Calu3 (cell line): ENCODE measurements at regions not wholly inside any gene's neighbourhood (a gene's known extent, or its start where the extent isn't known, plus 50 kb on each side); places are given as distances from the start of the nearest gene placed in this dataset.

ENCODE experiments used
- BruUV-seq: library from RNA; stranded (reverse); fragments of 400-500 nt; replicated peaks from 2 replicates; lab custom pipeline; 2021; lab: Mats Ljungman, UMichigan
- CTCF ChIA-PET: fragments of 300-600 bp; sonication (Branson Sonifier 250); formaldehyde crosslinking; loops from one replicate; lab custom pipeline; 2022; ENCODE audit warnings: antibody characterized with exemption; lab: Charles Lee
- DNase-seq: peaks from one replicate; pipeline ENCODE4 v3.0.0; 2022
- H3K27ac Mint-ChIP-seq: one replicate; pipeline ENCODE4 v1.8.0; 2022; ENCODE audit warnings: mixed read lengths; ENCODE audit not compliant: unreplicated experiment
- H3K27me3 Mint-ChIP-seq: one replicate; pipeline ENCODE4 v1.8.0; 2022; ENCODE audit warnings: mixed read lengths; ENCODE audit not compliant: unreplicated experiment
- H3K36me3 Mint-ChIP-seq: one replicate; pipeline ENCODE4 v1.8.0; 2022; ENCODE audit warnings: mild to moderate bottlenecking, moderate library complexity, mixed read lengths; ENCODE audit not compliant: insufficient read depth, unreplicated experiment
- H3K4me1 Mint-ChIP-seq: one replicate; pipeline ENCODE4 v1.8.0; 2022; ENCODE audit warnings: mild to moderate bottlenecking, low read depth, mixed read lengths; ENCODE audit not compliant: unreplicated experiment
- H3K4me3 Mint-ChIP-seq: one replicate; pipeline ENCODE4 v1.8.0; 2022; ENCODE audit warnings: mild to moderate bottlenecking, low read depth, moderate library complexity, mixed read lengths; ENCODE audit not compliant: unreplicated experiment
- H3K9me3 Mint-ChIP-seq: one replicate; pipeline ENCODE4 v1.8.0; 2022; ENCODE audit warnings: low read depth, mixed read lengths; ENCODE audit not compliant: unreplicated experiment
- intact Hi-C: fragments of 100-400 bp; cut with micrococcal nuclease; formaldehyde crosslinking; loops from one replicate; pipeline ENCODE4 v1.10.0; 2022; ENCODE audit not compliant: unreplicated experiment
- TF ChIP-seq, protein P1 (sequence below): fragments of 200-600 bp; IDR thresholded peaks from one replicate; pipeline ENCODE4 v1.8.0; 2022; ENCODE audit warnings: antibody characterized with exemption; ENCODE audit not compliant: unreplicated experiment

DNA sequence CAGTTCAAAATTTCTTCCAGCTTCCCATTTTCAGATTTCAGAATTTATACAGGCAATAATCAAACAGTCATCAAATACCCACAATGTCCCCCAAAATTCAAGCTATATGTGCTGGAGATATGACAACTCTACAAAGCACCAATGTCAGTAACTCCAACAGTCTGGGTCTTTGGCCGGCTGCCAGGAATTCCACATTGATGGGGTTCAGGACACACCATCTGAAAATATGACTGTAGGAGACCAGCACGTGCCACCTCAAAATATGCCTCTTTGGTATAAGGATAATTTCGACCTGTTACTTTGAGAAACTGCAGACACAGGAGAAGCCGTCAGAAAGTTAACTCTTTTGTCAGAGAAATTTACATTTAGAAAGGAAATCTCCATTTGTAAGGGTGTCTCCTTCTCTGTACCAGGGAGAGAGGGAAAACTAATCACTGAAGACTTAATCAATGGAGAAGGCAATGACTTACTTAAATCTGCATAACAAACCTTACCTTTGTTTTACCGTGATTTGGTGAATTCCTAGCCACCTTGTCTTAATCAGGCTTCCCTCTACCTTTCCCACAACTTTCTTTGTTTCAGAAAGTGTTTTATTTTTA is 594.3 kb upstream of the CDH5 start:
- peaks cover 11% of the 10 kb centered on the region for H3K9me3 Mint-ChIP-seq

DNA sequence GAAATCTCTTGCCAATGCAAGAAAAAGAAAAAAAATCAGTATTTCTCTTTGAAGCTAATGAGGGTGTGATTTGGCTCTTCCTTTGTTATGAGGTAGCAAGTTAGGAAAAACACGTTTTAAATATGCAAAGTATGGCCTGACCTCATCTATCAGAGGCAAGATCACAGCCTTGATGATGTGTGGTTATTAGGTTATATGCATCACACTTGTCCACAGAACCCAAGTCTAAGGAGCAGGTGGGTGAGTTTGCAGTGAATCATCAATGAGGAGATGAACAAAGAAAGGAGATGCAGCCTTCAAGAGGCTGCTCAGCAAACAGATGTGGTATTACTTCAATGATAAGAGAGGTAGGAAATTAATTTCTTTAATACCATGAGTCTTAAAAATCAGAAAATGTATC is 594.8 kb upstream of the CDH5 start:
- BruUV-seq, result no TSS peak
- intact Hi-C loops, result no loop called here
- no peaks in the 10 kb centered on the region for H3K36me3 Mint-ChIP-seq
- peaks cover 8% of the 10 kb centered on the region for H3K9me3 Mint-ChIP-seq
- no peak for DNase-seq
- H3K27me3 Mint-ChIP-seq, result peaks cover 16% of the 10 kb centered on the region
- CTCF ChIA-PET, result no interaction called here
- TF ChIP-seq, protein P1, sequence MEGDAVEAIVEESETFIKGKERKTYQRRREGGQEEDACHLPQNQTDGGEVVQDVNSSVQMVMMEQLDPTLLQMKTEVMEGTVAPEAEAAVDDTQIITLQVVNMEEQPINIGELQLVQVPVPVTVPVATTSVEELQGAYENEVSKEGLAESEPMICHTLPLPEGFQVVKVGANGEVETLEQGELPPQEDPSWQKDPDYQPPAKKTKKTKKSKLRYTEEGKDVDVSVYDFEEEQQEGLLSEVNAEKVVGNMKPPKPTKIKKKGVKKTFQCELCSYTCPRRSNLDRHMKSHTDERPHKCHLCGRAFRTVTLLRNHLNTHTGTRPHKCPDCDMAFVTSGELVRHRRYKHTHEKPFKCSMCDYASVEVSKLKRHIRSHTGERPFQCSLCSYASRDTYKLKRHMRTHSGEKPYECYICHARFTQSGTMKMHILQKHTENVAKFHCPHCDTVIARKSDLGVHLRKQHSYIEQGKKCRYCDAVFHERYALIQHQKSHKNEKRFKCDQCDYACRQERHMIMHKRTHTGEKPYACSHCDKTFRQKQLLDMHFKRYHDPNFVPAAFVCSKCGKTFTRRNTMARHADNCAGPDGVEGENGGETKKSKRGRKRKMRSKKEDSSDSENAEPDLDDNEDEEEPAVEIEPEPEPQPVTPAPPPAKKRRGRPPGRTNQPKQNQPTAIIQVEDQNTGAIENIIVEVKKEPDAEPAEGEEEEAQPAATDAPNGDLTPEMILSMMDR, result no peak
- no peak overlapping the region for H3K4me3 Mint-ChIP-seq
- H3K4me1 Mint-ChIP-seq, result no peaks in the 10 kb centered on the region
- H3K27ac Mint-ChIP-seq, result no peak overlapping the region

More for the DNA sequence above, 594.3 kb upstream of the CDH5 start:
- intact Hi-C loops, result no loop called here
- no peak for DNase-seq
- no peak overlapping the region for H3K27ac Mint-ChIP-seq
- CTCF ChIA-PET, result no interaction called here
- no TSS peak for BruUV-seq
- no peaks in the 10 kb centered on the region for H3K4me1 Mint-ChIP-seq
- TF ChIP-seq, protein P1, result no peak
- H3K27me3 Mint-ChIP-seq, result peaks cover 14% of the 10 kb centered on the region
- H3K4me3 Mint-ChIP-seq, result no peak overlapping the region
- H3K36me3 Mint-ChIP-seq, result no peaks in the 10 kb centered on the region

DNA sequence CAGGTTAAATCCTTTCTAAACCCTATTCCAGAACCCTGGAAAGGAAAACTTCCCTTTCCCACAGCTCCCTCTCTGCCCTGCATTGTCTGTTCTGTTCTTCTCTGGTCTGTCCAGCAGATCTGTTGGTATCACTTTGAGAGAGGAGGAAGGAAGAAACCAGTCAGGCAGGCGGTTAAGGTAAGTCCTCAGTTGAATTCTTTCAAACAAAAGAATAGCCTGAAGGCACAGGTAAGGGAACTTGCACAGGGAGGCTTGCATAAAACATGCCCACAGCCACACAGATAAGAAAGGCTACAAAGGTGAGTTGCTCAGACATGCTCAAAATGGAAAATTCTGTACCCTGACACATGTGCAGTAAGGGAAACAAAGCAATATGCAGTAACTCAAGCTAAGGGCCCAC is 595.7 kb upstream of the CDH5 start:
- TF ChIP-seq, protein P1, result no peak
- no peak for DNase-seq
- intact Hi-C loops, result no loop called here
- Mint-ChIP-seq H3K27me3 (peaks cover 16% of the 10 kb centered on the region), H3K4me1 (no peaks in the 10 kb centered on the region), H3K9me3 (peaks cover 8% of the 10 kb centered on the region), H3K36me3 (no peaks in the 10 kb centered on the region), H3K4me3 (no peak overlapping the region), H3K27ac (no peak overlapping the region)
- BruUV-seq, result no TSS peak
- CTCF ChIA-PET, result no interaction called here

DNA sequence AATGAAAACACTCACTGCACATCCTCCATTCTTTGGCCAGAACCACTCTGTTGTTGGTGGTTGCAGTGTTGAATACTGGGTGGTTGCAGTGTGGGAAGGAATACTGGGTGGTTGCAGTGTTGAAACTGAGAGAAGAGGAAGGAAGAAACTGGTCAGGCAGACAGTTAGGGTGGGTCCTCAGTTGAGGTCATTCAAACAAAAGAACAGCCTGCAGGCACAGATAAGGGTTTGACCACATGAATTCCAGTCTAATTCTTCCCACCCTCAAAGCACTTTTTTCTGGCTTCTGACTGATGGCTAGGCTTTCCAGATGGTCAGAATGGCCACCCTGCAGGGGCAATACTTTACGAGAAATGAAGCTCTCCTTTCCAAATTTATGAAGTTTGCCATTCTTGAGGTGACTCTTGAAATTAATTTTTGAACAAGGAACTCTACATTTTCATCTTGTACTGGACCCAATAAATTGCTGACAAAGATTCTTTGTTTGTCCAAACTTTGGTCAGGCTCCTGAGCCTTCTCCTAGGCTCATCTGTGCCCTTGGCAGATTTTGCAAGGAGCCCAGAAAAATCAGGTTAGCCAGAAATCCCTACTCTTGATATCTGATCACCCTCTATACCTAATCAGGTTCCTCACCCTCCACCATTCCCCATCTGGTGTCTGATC is 596.6 kb upstream of the CDH5 start:
- no TSS peak for BruUV-seq
- intact Hi-C loops, result no loop called here
- Mint-ChIP-seq H3K27me3 (peaks cover 16% of the 10 kb centered on the region), H3K4me1 (no peaks in the 10 kb centered on the region), H3K36me3 (no peaks in the 10 kb centered on the region), H3K4me3 (no peak overlapping the region), H3K9me3 (peaks cover 8% of the 10 kb centered on the region), H3K27ac (no peak overlapping the region)
- no peak for DNase-seq
- TF ChIP-seq, protein P1, result no peak
- CTCF ChIA-PET, result no interaction called here
